ENCODE measurements at regions not wholly inside any gene's neighbourhood (a gene's known extent, or its start where the extent isn't known, plus 50 kb on each side); places are given as distances from the start of the nearest gene placed in this dataset.
A peak's percentile ranks its signal among the peaks of the same experiment; 100 is the strongest.

GRCh38 chr11:32273931-32274330 lies 161.4 kb downstream of the WT1 start:
- peak; percentile 4 for DNase-seq

DNA sequence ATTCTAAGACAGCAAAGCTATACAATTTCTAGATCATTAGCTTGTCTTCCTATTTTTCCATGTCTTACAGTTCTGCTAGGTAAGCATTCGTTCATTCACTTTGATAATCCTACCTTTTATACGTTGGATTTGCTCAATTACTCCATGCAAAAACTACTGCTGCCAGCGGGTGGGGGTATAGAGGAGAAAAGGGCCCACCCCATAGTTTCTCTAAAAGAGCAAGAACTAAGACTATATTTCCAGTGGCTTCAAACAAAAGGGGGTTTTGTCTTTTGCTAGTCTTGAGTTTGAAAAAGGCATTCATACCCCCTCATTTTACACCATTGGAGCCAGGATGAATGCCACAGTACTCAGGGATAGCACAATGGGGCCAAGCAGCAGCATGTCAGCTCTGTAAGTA lies 155.7 kb downstream of the WT1 start:
- DNase-seq, result peak; percentile 29

DNA sequence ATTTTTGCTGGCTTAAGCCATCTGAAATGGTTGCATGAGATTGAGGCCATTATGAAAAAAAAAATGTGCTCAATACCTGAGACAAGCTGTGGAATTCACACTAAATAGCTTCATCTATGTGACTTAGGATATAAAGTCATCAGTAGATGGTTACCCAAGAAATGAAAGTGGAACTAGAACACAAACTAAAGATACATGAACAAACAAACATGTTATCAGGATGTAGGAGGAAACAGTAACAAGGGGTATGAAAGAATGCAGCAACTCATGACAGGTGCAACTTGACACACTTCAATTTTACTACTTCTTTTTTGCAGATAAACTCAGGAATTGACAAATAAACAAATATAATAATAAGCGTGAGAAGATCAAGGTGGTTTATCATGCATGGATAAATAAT lies 155.0 kb downstream of the WT1 start:
- no peak for DNase-seq

- peak; percentile 13 for DNase-seq
These were observed 147.1 kb downstream of the WT1 start for GRCh38 chr11:32288276-32288675.

DNA sequence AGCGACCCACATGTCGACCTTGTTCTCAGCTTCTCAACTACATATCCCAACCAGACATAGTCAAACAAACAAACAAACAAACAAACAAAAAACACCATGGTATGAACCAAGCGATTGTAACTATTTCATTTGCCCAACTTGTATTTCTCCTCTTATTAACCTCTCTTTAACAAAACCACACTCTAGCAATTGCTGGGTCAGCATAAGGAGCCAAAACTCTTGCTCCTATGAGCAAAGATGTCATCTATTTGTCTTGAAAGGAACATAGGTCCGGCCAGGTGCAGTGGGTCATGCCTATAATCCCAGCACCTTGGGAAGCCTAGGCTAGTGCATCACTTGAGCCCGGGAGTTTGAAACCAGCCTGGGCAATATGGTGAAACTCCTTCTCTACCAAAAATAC lies 145.6 kb downstream of the WT1 start:
- no peak for DNase-seq

DNA sequence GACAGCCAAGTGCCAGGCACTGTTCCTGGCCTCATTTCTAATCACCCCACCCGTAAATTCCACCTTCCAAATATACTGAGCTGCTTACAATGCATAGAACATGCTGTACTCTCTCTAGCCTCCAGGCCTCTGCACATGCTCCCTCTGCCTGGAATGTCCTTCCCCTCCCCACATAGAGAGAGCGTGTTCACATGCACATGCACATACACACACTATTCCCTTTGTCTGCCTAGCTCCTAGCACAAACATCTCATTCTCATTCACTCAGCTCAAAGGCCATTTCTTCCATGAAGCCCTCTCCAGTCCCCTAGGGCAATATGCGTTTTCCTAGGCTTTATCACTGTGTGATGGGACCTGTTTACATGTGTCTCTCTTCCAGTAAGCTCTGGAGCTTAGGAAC lies 144.6 kb downstream of the WT1 start:
- no peak for DNase-seq

DNA sequence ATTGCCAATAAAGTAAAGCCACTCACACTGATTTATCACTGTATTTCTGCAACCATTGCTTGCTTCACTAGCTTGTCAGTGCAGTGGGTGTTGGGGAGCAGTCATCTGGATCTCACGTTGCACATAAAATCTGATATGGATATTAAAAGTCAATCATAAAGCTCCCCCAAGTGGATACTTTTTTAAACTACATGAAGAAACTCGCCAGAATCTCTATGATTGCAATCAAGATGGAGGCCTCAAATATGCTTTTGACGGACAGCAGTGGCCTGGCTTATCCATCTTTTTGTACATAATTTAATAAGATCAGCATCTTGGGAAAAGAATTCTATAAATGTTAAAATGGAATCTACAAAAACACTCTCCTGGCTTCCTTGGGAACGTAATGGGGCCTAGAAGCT lies 137.7 kb downstream of the WT1 start:
- peak; percentile 75 for DNase-seq

DNA sequence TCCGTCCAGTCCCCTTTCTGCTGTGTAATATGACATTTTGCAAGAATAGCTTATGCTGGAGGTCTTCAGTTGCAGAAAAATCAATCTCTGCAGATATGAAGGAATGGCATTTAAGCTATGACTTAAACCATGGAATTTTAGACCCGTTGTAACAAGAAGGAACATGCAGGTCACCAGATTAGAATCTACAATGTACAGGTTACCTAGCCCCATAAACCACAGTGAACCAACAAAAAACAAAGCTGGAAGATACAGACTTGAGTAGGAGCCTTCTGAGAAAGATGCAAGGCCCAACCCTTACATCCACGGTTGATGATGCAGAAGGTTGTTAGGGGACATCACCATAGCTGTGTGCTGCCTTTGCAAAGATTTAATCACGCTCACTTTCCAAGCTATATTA lies 132.5 kb downstream of the WT1 start:
- DNase-seq, result no peak

DNA sequence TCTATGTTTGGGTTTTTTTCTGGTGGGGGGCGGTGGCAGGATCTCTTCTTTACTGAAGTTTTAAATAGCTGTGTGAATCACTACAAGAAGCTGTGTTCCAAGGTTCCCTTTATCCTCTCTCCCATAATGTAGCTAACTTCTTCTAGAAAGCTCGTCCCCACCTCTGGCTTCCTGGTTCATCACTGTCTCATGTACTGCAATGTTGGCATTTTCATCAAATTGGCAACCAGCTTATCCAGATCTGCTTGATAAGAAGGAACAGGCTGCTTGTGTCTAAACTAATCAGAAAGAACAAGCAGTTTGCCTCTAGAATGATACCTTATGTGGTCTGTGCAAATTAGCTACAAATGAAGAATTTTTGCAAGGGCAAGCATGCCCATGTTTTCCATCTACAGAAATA lies 130.8 kb downstream of the WT1 start:
- DNase-seq, result no peak

- no peak for DNase-seq
These were observed 129.9 kb downstream of the WT1 start for GRCh38 chr11:32305460-32305859.

GRCh38 chr11:32307471-32307870 lies 127.9 kb downstream of the WT1 start:
- peak; percentile 66 for DNase-seq

DNA sequence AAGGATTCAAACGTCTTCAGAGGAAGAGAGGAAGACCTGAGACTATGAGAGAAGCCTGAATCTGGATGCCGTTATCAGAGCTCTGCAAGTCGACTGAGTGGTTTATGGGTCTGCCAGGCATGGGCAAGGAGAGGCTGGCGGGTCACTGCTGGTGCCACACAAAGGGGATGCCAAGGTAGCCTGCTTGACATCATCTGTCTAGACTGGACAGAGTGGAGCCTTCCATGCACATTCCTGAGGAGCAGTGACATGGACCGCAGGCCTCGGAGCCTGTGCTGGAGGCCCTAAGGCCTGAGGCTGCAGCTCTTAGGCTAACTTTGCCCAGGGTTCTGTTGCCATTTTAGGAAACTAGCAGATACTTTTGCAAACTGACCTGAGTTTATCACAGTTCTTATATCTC lies 127.4 kb downstream of the WT1 start:
- DNase-seq, result no peak

DNA sequence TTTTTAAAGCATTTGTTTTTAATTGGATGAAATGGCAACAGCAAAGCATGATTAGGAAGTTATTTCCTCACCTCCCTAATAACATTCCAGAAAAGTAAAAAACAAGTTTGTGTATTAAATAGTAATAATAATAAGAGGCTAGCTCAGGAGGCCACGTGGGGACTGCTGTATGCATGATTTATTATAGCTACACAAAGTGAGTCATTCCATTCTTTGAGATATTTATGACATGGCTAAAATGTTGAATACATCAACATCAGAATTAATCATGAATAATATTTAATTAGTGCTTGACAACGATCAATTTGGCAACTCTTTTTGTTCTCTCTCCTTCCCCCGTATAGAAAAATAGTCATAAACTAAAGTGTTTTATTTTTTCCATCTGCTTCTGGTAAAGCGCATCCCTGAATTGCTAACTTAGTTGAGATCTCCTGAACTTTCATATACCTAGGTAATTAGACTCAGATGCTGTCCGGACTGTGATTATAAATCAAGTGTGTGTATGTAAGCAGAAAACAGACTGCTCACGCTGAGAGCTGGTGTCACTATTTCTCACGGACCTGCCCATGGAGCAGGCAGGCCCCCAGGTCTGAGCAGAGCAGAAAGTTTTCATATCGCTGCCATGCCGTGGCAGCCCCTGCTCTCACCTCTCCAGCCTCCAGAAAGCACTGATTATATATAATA lies 125.7 kb downstream of the WT1 start:
- no peak for DNase-seq

DNA sequence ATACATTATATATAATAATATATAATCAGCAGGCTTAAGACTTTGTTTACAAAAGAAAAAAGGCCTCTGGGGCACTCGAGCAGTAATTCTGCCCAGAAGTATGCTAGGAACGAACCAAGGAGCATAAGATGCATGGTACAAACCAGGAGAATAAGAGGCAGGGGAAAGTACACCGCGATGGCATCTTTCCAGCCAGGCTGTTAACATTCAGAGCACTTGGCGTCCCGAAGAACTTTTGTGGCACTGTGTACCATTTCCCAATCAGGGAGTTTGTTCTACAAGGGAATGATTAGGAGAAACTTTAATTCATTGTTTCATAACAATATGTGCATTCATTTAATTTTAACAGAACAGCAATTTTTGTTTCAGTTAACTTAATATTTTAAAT lies 125.1 kb downstream of the WT1 start:
- no peak for DNase-seq

GRCh38 chr11:32311346-32312065 lies 123.8 kb downstream of the WT1 start:
- no peak for DNase-seq

DNA sequence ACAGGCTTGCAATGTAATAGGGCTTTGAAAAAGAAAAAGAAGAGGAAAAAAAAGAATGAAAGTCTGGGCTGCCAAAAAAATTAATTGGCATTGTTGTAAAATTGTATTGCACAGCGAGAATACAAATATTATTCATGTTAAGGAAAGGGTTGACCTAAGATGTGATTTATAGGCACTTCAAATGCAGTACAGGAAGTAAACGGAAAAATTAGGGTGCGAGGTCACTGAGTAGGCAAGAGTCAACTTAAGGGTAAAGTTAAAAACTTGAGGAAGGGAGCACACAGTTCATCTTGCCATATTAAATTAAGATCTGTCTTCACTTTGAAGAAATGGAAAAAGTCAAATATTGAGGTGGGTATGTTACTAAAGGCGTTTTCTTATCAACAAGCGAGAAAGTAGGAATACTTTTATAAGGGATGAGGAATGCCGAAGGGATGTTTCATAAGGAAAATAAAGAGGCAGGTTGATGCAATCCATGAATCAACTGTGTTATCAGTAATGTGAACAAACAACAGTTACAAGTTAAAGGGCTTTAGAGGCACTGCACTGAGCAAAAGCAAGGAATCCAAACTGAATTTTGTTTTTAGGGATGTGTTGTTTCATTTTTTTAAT lies 123.0 kb downstream of the WT1 start:
- no peak for DNase-seq

DNA sequence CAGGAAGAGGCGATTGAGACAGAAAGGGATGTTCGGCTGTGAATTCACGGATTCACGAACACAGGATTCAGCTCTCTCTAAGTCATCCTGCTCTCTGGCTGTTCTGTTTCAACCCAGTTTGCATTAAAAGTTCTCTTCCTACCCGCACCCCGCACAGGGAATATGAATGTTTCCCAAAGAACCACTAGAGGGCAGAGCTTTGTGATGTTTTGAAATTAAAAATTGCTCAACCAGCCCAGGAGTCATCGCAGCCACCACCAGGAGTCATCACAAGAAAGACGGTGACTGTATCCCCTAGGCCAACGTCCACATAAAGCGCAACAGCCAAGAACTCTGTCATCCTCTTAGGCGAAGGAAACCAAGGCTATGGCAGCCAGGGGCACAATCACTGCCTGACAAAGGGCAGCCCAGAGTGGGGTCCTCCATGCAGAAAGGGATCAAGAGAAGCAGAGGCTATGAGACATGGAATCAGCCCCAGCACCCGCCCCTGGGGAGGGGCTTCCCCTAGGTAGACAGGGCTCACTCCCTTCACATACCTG lies 122.4 kb downstream of the WT1 start:
- peak; percentile 67 for DNase-seq

DNA sequence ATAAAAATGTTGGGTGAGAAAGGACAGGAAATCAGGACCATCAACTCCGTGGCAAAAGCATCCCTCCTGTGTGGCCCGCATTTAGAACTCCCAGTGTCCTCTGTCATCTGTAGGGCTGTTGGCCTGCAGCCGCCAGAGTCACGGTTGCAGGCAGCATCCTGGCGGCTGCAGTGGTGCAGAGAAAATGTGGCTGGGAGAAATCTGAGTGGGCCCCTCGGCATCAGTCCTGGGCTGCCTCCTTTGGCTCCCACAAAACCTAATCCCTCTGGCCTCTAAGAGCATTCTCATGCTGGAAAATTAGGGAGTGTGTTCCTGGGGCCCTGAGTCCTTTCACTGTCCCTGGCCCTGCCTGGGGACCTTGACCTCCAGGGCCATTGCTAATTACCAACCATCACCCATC lies 121.9 kb downstream of the WT1 start:
- DNase-seq, result no peak

GRCh38 chr11:32315121-32315520 lies 120.2 kb downstream of the WT1 start:
- DNase-seq, result no peak

GRCh38 chr11:32316232-32316631 lies 119.1 kb downstream of the WT1 start:
- DNase-seq, result no peak

GRCh38 chr11:32316858-32317642 lies 118.3 kb downstream of the WT1 start:
- peak; percentile 12 for DNase-seq

DNA sequence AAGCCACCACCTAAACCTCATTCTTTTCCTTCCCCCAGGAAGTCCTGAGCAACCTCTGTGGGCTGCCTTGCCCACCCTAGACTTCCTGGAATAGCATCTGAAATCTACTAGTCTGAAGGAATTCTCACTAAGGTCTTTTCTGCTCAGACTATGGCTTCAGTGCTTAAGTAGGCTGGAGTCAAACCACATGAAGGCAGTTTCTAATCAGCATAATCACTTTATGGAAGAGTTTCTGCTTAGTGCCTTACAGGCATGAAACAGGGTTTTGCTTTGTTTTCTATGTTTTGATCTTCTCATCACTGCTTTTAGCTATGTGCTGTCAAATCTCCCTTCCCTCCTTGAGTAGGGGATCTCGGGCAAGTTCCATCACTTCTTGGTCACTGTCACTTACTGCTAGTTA lies 117.7 kb downstream of the WT1 start:
- DNase-seq, result no peak
